HK-2 (cell line): ENCODE measurements at regions not wholly inside any gene's neighbourhood (a gene's known extent, or its start where the extent isn't known, plus 50 kb on each side); places are given as distances from the start of the nearest gene placed in this dataset.
"Not testable (repeated sequence)": the region's sequence is repeated elsewhere in the genome, so short reads cannot be mapped to it uniquely, and the experiment has no call there.

ENCODE experiments used
- DNase-seq: peaks from one replicate; pipeline ENCODE4 v3.0.0-alpha.2; 2018; ENCODE audit not compliant: unreplicated experiment

GRCh38 chr5:82551192-82551591, 273.0 kb upstream of the RPS23 start:
- DNase-seq, result no peak

DNA sequence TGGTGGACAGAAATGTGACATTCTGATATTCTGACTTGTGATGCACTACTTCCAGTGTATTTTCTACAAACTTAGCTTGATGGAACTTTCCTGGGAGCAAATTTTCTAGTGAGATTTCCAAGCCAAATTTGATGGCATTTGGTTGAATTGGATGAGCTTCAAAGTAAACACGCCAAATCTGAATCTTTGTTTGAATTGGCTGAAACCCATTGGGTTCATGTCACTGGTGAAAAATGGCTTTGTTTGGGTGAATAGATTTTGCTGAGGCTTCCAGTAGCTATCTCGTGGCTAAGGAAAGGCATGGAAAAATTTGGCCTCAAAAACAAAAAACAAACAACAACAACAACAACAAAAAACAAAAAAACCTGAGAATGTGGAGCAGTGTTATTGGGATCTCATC, 271.1 kb upstream of the RPS23 start:
- no peak for DNase-seq

DNA sequence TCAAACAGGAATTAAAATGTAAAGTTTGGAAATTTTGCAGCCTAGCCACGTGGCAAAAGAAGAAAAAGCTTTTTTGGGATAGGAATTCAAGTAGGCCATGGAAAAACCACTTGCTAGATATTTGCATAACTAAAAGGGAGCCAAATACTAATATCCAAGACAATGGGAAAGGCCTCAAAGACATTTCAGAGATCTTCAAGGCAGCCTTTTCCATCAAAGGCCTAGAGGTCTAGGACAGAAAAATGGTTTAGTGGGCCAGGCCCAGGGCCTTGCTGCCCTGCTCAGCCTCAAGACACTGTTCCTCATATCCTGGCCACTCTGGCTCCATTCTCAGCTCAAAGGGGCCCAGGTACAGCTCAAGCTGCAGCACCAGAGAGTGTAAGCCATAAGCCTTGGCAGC, 265.9 kb upstream of the RPS23 start:
- no peak for DNase-seq

- no peak for DNase-seq
Measured at GRCh38 chr5:82540301-82540700, 262.1 kb upstream of the RPS23 start.

GRCh38 chr5:82538339-82539034, 260.3 kb upstream of the RPS23 start:
- DNase-seq, result no peak

GRCh38 chr5:82537687-82538306, 259.6 kb upstream of the RPS23 start:
- DNase-seq, result no peak

- no peak for DNase-seq
Measured at GRCh38 chr5:82534986-82535385, 256.8 kb upstream of the RPS23 start.

GRCh38 chr5:82532075-82532474, 253.9 kb upstream of the RPS23 start:
- DNase-seq, result not testable (repeated sequence)

GRCh38 chr5:82526540-82526939, 248.4 kb upstream of the RPS23 start:
- no peak for DNase-seq

- DNase-seq, result no peak
Measured at GRCh38 chr5:82525626-82526025, 247.5 kb upstream of the RPS23 start.

GRCh38 chr5:82523633-82524032, 245.5 kb upstream of the RPS23 start:
- DNase-seq, result no peak

- no peak for DNase-seq
Measured at GRCh38 chr5:82522897-82523296, 244.7 kb upstream of the RPS23 start.

- DNase-seq, result no peak
Measured at GRCh38 chr5:82521431-82522051, 243.4 kb upstream of the RPS23 start.

DNA sequence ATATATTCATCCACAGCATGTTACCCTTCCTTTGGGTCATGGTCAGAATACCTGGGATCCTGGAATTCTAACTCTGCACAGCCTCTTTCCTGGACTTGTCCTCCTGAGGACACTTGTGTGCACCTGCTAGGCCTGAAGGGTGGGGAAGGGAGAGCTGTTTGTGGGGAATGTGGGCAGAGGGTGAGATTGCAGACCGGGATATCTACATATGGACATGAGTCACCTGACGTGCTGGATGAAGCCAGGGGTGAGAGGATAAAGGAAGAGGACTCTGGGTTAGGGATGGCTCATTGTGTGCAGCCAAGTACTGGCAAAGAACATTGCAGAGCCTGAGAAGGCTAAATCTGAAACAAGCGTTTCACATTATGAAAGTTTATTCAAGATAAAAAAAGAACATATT, 241.4 kb upstream of the RPS23 start:
- no peak for DNase-seq

GRCh38 chr5:82517544-82518075, 239.5 kb upstream of the RPS23 start:
- DNase-seq, result no peak

GRCh38 chr5:82513738-82514137, 235.6 kb upstream of the RPS23 start:
- no peak for DNase-seq

- DNase-seq, result no peak
Measured at GRCh38 chr5:82512025-82512424, 233.9 kb upstream of the RPS23 start.

- DNase-seq, result no peak
Measured at GRCh38 chr5:82511134-82511533, 233.0 kb upstream of the RPS23 start.

DNA sequence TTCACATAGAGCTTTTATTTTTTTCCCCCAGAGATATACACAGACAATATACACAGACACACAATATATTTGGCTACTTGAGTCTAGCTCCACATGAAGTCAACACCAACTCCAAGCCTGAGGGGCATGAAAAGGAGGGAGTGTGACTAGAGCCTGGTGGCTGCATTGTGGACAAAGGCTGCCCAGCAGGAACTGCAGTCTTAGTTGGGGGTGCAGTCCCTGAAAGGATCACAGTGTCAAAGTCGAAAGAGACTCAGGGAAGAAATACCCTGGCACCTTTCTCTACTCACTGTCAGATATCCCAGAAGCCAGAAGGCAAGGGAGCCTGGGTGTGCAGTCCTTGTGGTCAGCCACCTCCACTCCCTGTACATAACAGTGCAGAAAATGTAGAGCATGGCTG, 231.6 kb upstream of the RPS23 start:
- no peak for DNase-seq

DNA sequence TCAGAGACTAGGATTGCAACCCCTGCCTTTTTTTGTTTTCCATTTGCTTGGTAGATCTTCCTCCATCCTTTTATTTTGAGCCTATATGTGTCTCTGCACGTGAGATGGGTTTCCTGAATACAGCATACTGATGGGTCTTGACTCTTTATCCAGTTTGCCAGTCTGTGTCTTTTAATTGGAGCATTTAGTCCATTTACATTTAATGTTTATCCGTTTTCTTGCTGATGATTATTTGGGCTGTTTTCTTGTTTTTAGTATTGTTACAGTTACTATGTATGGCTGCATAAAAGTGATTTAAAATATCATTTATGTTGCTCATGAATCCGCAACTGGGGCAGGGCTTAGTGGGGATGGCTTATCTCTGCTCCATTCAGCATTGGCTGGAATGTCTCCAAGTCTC, 228.2 kb upstream of the RPS23 start:
- DNase-seq, result not testable (repeated sequence)

DNA sequence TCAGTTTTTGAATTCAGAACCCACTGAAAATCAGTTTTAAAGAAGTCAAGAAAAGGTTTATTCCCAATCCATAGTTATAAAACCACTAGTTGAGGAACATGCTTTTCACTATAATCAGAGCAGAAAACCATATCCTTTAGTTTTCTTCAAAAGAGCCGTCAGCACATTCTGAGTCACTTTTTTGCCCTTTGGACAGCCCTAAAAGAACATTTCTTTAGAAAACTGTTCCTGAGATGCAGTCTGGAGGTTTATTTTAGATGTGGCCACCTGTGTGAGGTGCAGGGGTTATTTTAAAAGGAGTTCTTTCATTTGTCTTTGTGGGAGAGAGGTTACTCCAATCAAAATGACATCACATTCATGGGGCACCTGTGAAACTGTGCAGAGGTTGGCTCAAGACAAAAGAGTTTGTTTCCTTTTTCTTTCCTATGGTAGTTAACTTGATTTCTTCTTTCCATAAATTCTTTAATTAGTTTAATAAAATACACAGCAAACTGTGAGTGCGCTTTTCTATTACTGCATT, 221.6 kb upstream of the RPS23 start:
- no peak for DNase-seq

- DNase-seq, result no peak
Measured at GRCh38 chr5:82497242-82497641, 219.1 kb upstream of the RPS23 start.

GRCh38 chr5:82494942-82495341, 216.8 kb upstream of the RPS23 start:
- DNase-seq, result no peak
